ENCODE measurements at regions not wholly inside any gene's neighbourhood (a gene's known extent, or its start where the extent isn't known, plus 50 kb on each side); places are given as distances from the start of the nearest gene placed in this dataset.

DNA sequence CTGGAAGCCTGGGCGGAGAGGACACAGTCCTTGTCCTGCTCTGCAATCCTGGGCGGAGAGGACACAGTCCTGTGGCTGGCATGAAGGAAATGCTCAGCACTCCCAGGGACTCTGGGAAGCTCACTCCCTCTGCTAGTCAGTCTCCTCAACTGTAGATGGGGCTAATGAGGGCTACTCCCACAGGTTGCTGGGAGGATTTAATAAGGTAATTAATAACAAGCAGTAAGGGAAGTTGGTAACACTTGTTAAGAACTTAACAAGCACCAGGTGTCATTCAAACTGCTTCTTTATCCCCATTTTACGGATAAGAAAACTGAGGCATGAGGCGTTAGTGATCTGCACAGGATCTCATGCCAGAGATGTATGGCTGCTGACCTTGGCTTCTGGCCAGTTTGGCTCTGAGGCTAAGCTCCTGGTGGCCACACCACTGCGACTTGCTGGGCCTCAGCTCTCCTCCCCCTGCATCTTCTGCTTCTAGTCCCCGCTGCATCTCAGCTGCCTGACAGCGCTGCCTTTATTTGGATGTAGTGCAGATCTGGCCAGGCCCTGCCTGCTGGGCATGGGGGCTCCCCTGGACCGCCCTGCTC lies 54.1 kb upstream of the BEGAIN start:
- H3K27me3 ChIP-seq (replicated peaks in 1 of 2; ENCODE audit: control insufficient read depth in 2 of 2, insufficient read depth in 2 of 2, low read length in 1 of 2), result no peaks in the 10 kb centered on the region; a peak in 1 of 4 replicates
- no peak overlapping the region for H3K27ac ChIP-seq (ENCODE audit: control insufficient read depth, insufficient read depth)
- in situ Hi-C loops (cut with MboI), result loop anchor here (10.0 kb wide), 1 partner anchor 357 kb away; no protein-coding TSS in a partner anchor
- no peaks in the 10 kb centered on the region for H3K79me2 ChIP-seq (ENCODE audit: control insufficient read depth, insufficient read depth, low read length)
- no peak for TF ChIP-seq CHD4 (IDR thresholded peaks at IDR 0.05)
- H3K36me3 ChIP-seq (ENCODE audit: control insufficient read depth in 2 of 2, insufficient read depth in 2 of 2, low read length in 1 of 2), result no peaks in the 10 kb centered on the region
- no peak overlapping the region for H2AFZ ChIP-seq (ENCODE audit: control insufficient read depth, low read depth, low read length)
- ATAC-seq, result no peak
- CTCF ChIA-PET, result interaction anchor here (2.3 kb wide), 1 partner anchor 256 kb away, joined by 8 read pairs; no protein-coding TSS in a partner anchor
- SMC1A ChIA-PET (ENCODE audit: uncharacterized antibody, unreplicated experiment), result no interaction called here
- RAD21 ChIA-PET (ENCODE audit: unreplicated experiment), result interaction anchor here (1.3 kb wide), 1 partner anchor 256 kb away, joined by 4 read pairs; no protein-coding TSS in a partner anchor
- FAIRE-seq, result no peak
- WGBS (ENCODE audit: insufficient coverage, insufficient replicate concordance, low lambda C conversion rate, missing lambda C conversion rate), result 59% methylated on average over 8 of the region's 8 CpGs
- intact Hi-C loops (cut with micrococcal nuclease; ENCODE audit: unreplicated experiment), result loop anchor here (5.0 kb wide), 1 partner anchor 339 kb away; no protein-coding TSS in a partner anchor
- H3K9me3 ChIP-seq (replicated peaks; ENCODE audit: control insufficient read depth, insufficient read depth, low read length), result no peaks in the 10 kb centered on the region
- DNase-seq (ENCODE audit: low read depth, low spot score), result no peak
- H3K4me3 ChIP-seq, result no peak overlapping the region
- H3K9ac ChIP-seq (ENCODE audit: control insufficient read depth, insufficient read depth, low read length), result no peak overlapping the region
- H3K4me1 ChIP-seq (ENCODE audit: control insufficient read depth, insufficient read depth, low read length), result peaks cover 11% of the 10 kb centered on the region
- no peak overlapping the region for H3K4me2 ChIP-seq (ENCODE audit: control insufficient read depth, insufficient read depth)
- H4K20me1 ChIP-seq (ENCODE audit: control insufficient read depth, insufficient read depth), result no peaks in the 10 kb centered on the region
- POLR2A ChIA-PET, result no interaction called here
- BruUV-seq (replicated peaks), result no TSS peak

DNA sequence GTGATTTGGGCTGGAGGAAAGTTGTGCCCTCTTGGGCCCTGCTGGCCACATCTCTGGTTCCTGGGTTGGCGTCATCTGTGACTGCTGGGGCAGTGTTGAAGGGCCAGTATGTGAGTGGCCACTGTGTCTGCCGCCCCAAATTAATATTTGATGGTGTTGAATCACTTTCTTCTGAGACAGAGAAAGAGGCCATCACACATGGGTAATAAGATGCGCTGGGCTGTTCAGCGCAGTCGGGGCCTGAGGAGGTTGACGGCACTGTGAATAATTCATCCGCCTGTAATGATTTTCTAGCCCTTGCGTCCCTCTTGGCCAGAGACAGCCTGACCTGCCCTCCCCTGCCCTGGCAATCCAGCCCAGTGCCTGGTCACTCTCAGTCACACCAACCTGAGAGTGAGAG lies 56.2 kb upstream of the BEGAIN start:
- no peak for DNase-seq (ENCODE audit: low read depth, low spot score)
- SMC1A ChIA-PET (ENCODE audit: uncharacterized antibody, unreplicated experiment), result interaction anchor here (5.6 kb wide), 1 partner anchor 260 kb away, joined by 95 read pairs; no protein-coding TSS in a partner anchor
- TF ChIP-seq BRCA1 (IDR thresholded peaks at IDR 0.05; ENCODE audit: low read depth, low read length) (no peak), MEF2B (IDR thresholded peaks at IDR 0.05; ENCODE audit: partially characterized antibody, poor library complexity, severe bottlenecking) (no peak), POLR2AphosphoS5 (IDR thresholded peaks at IDR 0.05; ENCODE audit: low read length) (no peak), SREBF2 (IDR thresholded peaks at IDR 0.05; ENCODE audit: low read length) (no peak), MTA2 (IDR thresholded peaks at IDR 0.05; ENCODE audit: low read depth) (no peak), IKZF2 (IDR thresholded peaks at IDR 0.05) (no peak)
- TF ChIP-seq, protein P1, sequence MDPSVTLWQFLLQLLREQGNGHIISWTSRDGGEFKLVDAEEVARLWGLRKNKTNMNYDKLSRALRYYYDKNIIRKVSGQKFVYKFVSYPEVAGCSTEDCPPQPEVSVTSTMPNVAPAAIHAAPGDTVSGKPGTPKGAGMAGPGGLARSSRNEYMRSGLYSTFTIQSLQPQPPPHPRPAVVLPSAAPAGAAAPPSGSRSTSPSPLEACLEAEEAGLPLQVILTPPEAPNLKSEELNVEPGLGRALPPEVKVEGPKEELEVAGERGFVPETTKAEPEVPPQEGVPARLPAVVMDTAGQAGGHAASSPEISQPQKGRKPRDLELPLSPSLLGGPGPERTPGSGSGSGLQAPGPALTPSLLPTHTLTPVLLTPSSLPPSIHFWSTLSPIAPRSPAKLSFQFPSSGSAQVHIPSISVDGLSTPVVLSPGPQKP (IDR thresholded peaks at IDR 0.05; ENCODE audit: low read depth, low read length), result no peak
- intact Hi-C loops (cut with micrococcal nuclease; ENCODE audit: unreplicated experiment), result loop anchor here (5.0 kb wide), 1 partner anchor 341 kb away; no protein-coding TSS in a partner anchor
- CTCF ChIA-PET, result interaction anchor here (4.3 kb wide), 1 partner anchor 257 kb away, joined by 241 read pairs; no protein-coding TSS in a partner anchor
- POLR2A ChIA-PET, result no interaction called here
- RAD21 ChIA-PET (ENCODE audit: unreplicated experiment), result no interaction called here
- no peak overlapping the region for H3K4me3 ChIP-seq
- no peak overlapping the region for H3K27ac ChIP-seq (ENCODE audit: control insufficient read depth, insufficient read depth)
- no peaks in the 10 kb centered on the region for H3K27me3 ChIP-seq (replicated peaks in 1 of 2; ENCODE audit: control insufficient read depth in 2 of 2, insufficient read depth in 2 of 2, low read length in 1 of 2)
- H3K36me3 ChIP-seq (ENCODE audit: control insufficient read depth in 2 of 2, insufficient read depth in 2 of 2, low read length in 1 of 2), result no peaks in the 10 kb centered on the region
- no peaks in the 10 kb centered on the region for H3K9me3 ChIP-seq (replicated peaks; ENCODE audit: control insufficient read depth, insufficient read depth, low read length)
- H3K79me2 ChIP-seq (ENCODE audit: control insufficient read depth, insufficient read depth, low read length), result no peaks in the 10 kb centered on the region
- no TSS peak for BruUV-seq (replicated peaks)
- H3K4me2 ChIP-seq (ENCODE audit: control insufficient read depth, insufficient read depth), result no peak overlapping the region
- no peak overlapping the region for H3K9ac ChIP-seq (ENCODE audit: control insufficient read depth, insufficient read depth, low read length)
- H3K4me1 ChIP-seq (ENCODE audit: control insufficient read depth, insufficient read depth, low read length), result peaks cover 11% of the 10 kb centered on the region
- no peaks in the 10 kb centered on the region for H4K20me1 ChIP-seq (ENCODE audit: control insufficient read depth, insufficient read depth)
- WGBS (ENCODE audit: insufficient coverage, insufficient replicate concordance, low lambda C conversion rate, missing lambda C conversion rate), result 68% methylated on average over 8 of the region's 8 CpGs
- no peak for ATAC-seq
- in situ Hi-C loops (cut with MboI), result loop anchor here (10.0 kb wide), 1 partner anchor 359 kb away; no protein-coding TSS in a partner anchor
- FAIRE-seq, result no peak
- H2AFZ ChIP-seq (ENCODE audit: control insufficient read depth, low read depth, low read length), result no peak overlapping the region
